NCI-H2196 (cell line): ENCODE measurements at regions not wholly inside any gene's neighbourhood (a gene's known extent, or its start where the extent isn't known, plus 50 kb on each side); places are given as distances from the start of the nearest gene placed in this dataset.

Experiments used
- DNase-seq: peaks from one replicate; lab custom pipeline; 2025; ENCODE audit not compliant: unreplicated experiment; lab: John Stamatoyannopoulos, UW

DNA sequence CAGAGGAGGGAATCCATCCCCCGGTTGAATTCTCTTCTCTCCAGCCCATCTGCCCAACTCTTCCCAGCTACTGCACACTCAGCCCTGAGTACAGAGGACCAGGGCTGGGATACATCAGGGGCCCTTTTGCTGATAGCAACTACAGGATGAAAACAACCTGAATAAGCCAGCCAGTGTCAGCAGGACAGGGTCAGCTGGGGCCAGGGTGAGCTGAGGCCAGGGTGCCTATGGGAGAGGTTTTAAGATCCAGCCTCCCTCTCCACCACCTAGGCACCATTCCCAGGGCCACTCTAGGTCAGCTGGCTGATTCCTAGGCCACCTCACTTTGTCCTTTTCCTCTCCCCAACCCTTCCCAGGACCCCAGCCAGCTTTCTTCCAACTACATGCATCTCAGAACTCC is 83.8 kb downstream of the MRPL46 start:
- DNase-seq = no peak

DNA sequence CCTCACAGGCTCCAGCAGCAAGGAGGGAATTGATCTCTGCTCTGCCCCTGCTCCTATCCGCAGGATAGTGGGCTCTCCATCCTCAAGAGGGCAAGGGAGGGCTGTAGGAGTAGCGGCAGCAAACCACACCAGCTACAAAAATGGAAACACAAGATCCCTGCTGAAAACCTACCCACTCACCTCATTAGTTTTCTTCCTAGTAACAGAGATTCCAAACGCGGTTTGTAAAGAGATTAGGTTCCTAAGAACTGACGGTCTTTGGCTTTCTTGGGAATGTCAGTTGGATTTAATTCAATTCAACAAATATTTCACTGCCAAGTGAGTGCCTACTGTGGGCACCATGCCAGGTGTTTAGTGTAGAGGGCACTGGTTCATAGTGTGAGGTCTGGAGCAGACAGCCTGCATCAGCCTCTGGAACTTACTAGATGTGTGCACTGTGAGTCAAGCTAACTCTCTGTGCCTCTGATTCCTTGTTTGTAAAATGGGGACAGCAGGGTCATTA is 84.7 kb downstream of the MRPL46 start:
- no peak for DNase-seq

DNA sequence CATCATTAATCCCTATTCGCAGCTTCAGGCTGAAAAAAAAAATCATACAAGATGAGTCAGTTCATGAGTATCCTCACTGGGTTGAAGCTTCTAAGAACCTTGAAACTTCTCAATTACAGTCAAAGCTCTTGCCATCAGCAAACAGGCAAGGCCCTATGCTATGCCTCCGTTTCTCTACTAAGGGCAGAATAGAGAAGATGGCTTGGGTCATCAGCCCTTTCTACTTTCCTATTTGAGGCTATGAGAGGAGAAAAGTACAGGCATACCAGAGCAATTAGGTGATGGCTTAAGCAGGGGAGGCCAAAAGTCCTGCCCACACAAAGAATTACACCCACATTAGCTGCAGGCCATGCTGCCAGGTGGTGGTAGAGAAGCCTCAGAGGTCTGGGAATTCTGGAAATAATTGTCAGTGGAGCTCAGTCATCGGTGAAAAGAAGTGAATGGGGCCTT is 89.0 kb downstream of the MRPL46 start:
- no peak for DNase-seq

DNA sequence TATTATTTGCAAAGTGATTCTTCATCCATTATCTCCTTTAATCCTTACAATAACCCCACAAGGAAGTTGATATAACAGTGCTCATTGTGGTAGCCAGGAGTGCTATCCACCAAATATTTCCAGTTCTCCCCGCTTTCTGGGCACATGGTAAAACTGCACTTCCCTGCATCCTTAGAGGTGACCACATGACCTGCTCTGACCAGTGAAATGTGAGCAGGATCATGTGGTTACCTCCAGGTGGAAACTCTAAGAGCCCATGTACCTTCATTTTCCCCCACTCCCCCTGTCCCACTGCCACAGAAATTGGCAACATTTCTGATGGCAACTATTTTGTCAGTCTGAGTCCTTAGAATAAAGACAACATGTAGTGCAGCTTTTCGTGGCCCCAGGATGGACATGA is 89.7 kb downstream of the MRPL46 start:
- no peak for DNase-seq

DNA sequence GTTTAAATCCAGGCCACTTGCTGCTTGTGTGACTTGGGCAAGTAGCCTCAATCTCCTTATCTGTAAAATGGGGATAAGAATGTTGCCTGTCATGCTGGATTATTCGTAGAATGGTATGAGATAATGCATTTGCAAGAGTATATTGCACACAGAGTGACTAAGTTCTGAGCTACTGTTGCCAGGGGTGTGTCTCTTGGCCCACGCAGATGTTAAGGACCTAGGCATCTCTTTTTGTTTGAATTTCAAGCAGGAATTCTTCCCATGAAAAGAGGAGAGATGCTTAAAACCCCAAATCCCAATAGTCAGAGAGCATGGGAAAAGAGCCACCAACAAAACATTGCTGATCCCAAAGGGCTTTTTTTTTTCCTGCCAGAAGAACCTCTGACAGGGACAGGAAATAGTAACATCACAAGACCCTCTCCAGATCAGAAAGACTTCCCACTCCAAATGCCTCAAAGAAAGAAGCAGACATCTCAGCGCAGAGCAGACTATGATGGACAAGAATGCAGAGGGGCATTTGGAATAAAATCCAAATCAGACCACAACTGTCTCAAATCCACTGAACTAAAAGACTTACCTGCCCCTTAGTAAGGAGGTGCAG is 90.5 kb downstream of the MRPL46 start:
- DNase-seq = no peak

DNA sequence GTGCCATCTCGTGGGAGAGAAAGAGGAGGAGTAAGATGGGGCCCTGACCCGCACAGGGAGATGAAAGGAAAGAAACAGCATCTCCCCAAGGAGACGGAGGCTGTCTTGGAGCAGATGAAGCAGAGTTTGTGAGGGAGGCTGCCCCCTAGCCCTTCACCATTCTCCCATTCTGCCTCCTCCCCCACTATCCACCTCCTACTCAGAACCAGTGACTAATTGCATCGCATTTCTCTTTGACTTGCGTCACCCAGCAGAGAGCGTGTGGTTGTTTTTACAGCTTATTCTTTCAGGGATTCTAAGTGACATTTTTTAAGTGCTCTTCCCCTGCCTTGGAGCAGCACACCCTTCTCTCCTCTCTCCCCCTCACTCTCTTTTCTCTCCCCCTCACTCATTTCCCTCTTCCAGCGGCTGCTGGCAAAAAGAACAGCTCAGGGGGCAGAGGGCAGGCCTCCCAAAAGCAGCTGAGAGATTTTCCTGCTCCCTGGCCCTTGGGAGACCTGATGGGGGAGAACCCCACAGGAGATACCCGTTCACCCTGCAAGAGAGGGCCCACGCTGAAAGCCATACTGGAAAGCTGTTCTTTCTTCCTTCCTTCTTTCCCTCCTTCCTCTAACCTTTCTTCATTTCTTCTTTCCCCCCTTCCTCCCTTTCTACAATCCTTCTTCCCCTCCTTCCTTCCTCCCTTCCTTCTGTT is 91.8 kb downstream of the MRPL46 start:
- no peak for DNase-seq

DNA sequence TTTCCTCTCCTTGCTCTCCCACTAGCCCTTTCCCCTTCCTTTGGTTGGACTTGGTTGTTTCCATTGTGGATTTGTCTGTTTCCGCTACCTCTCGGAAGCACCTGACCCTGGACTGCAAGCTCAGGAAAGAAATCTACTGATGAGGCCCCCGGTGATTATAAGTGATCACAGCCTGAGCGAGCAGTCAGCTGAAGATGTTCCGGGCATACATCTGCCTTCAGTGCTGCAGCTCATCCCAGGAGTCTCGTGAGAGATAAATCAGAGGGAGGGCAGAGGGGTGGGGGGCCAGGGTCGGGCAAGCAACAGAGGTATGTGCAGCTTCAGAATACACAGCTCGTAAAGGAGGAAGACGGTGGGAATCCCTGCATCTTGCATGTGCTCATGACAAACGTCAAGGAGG is 102.1 kb downstream of the MRPL46 start:
- no peak for DNase-seq

DNA sequence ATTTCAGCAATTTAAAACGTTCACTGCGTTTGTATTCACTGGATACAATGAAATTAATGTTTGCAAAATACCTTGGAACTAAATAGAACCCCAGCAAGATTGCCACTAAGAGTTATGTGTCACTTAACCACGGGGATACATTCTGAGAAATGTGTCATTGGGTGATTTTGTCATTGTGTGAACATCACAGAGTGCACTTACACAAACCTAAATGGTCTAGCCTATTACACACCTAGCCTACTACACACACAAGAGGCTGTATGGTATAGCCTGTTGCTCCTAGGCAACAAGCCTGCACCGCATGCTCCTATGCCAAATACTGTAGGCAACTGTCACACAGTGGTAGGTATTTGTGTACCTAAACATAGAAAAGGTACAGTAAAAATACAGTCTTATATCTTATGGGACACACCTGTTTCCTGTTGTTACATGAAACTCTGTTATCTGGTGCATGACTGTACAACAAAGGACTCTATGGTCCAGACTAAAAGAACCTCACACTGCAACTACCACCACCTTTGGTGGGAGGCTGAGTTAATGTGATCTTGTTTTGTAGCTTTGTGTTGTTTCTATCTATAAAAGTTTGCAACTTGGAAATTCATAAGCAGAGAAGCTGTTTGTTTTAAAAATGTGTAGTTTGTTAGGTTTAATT is 92.2 kb upstream of the NTRK3 start:
- no peak for DNase-seq

DNA sequence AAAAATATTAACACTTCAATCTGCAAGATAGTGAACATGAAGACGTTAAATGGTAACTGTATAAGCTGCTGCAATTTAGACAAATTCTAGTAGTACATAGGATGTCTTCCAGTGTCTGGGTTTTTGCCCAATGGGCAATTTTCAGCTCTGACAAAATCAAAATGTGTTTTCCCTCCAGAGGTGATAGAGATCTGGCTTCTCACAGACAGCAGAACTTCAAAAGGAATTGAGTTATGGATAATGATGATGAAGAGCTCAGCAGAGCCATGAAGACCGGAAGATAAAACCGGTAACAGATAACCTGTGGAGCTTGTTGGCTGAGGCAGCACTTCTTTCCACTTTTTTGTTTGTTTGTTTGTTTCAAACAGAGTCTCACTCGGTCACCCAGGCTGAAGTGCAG is 89.4 kb upstream of the NTRK3 start:
- DNase-seq = no peak

DNA sequence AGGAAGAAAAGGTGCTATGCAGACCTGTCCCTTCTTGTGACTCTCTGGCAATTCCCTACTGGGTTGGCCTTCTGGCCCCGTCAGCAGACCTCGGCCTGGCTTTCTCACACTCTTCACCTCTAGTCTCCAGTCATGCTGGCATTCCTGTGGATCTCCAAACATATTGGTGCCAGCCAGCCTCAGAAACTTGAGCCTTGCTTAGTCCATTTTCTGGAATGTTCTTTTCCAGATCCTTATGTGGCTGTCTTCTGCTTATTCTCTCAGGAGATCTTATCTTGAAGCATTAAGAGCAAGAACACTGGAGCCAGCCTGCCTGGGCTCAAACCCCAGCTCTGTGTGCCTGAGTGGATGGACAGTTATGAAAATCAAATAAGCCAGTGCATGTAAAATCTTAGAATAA is 88.2 kb upstream of the NTRK3 start:
- DNase-seq = no peak

DNA sequence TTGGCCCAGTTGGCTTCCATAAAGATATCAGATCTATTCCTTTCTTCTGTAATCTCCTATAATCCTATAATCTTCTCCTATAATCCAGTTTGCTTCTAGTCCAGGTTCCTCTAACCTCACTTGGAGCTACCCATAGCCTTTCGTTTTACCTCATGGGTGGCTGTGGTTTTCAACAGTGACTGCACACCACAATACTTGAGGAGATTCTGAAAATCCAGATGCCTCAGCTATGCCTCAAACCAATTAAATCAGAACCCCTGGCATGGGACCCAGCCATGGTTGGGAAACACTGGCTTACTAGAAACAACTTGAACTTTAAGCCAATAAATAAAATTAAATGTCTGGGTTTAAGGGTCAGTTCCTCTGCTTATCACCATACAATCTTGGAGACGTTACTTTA is 86.1 kb upstream of the NTRK3 start:
- no peak for DNase-seq

DNA sequence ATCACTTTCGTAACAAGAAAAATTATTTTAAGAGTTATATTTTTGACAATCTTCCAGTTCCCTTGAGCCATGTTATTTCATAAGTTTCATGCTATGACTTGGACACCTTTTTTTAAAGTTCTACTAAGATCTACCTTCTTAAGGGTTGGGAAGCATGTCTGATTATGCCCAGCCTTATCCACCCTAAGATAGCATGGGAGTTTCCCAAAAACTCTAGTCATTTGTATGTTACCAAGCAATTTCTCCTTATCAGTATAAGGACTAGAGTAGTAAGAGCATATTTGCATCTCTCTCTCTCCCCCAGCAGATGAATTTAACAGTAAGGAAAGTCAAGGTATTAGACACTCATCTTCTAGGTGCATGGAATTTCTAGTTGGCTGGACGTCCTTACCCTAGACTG is 85.1 kb upstream of the NTRK3 start:
- no peak for DNase-seq

DNA sequence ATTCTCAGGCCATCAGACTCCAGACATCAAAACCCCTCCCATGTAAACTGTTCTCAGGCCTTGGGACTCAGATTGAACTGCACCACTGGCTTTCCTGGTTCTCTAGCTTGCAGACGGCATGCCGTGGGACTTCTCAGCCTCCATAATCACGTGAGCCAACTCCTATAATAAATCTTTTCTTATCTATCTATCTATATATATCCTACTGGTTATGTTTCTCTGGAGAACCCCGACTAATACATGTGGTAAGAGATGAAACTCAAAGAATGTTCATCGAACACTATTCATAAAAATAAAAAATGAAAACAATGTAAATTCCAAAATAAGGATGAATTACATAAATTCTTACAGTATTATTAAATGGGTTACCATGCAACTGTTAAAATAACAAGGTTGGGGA is 84.5 kb upstream of the NTRK3 start:
- DNase-seq = no peak

DNA sequence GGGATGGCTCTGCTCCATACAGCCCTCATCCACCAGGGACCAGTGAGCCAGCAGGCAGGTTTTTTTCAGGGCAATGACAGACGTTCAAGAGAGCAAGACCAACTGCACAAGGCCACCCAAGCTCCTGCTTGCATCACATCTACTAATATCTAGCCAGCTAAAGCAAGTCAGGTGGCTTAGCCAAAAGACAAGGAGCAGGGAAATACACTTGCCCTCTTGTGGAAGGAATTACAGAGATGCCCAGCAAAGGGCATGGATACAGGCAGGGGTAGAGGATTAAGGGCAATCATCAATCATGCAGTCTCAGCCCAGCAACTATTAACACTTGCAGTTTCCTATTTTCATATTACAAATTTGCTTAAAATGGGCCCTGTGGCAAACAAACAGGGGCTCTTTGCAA is 81.5 kb upstream of the NTRK3 start:
- no peak for DNase-seq

DNA sequence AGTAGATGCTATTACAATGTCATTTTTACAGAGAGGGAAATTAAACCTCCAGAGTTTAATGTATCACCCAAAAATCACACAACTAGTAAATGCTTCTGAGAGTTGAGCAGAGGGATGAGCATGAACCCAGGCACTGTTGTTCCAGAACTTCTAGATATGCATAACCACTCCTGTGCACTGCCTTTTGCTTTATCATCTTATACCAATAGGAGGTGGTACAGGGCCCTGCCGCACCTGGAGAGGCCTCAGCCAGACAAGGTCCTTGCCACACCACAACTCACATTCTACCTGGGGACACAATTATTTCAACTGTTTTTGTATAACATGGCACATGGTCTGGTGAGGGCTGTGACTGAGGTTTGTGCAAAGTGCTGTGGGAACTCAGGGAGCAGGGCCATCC is 78.5 kb upstream of the NTRK3 start:
- no peak for DNase-seq

DNA sequence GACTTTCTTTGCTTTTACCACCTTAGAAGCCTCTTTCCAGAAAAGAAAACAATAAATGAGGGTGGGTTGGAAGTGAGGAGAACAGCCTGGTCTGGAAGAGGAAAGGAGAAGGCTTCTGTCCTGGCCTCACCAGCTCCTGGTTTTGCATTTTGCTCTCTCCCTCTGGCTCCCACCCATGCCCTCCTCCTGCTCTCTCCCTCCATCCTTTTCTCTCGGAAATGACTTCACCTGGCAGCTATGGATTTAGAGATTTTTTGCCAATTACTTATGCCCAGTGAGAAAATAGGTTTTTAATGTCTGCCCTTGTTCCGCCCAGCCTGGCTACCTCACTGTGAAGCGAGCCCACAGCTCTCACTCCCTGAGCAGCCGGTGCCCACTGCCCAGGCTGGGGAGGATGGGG is 77.9 kb upstream of the NTRK3 start:
- DNase-seq = no peak

DNA sequence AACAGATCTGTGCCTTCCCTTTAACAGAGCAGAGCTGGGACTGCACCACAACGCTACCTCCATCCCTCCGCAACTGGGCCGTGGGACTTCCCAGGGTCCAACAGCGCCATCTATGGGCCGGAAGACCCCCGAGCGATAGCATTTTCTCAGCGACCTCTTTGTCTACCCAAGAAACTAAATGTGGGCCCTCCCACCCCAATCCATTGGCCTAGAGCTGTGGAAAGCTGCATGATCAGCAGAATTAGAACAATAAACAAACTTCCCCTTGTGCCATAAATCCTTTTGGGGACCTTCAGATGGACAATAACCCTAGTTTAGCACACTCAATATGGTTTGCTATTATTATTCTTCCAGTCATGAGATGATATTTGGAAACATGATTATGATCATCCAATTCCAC is 74.8 kb upstream of the NTRK3 start:
- DNase-seq = peak; percentile 6

DNA sequence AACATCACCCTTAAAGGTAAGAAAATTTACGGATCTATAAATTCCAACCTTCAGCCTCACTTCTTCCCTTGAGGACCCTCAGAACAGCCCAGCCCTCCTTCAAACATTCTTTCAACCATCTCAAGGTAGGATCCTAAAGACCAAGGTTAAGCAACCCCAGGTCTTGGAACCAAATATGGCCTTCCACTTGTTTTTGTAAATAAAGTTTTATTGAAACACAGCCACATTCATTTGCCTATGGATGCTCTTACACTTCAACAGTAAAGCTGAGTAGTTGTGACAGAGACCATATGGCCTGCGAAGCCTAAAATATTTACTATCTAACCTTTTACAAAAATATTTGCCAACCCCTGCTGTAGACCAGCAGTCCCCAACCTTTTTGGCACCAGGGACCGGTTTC is 70.4 kb upstream of the NTRK3 start:
- no peak for DNase-seq

DNA sequence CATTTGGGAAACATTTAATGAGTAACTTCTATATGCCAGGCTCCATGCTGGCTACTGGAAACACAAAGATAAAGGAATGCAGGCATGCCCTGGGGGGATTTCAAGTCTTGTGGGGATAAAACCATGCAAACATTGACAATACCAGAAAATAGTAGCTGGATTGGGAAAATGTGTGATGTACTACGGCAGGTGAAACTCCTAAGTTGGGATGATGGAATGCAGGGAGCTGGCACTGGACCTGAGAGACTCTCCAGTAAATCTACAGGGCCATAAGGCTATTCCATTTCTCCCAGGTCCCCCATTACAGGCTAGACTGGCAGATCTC is 68.2 kb upstream of the NTRK3 start:
- no peak for DNase-seq

DNA sequence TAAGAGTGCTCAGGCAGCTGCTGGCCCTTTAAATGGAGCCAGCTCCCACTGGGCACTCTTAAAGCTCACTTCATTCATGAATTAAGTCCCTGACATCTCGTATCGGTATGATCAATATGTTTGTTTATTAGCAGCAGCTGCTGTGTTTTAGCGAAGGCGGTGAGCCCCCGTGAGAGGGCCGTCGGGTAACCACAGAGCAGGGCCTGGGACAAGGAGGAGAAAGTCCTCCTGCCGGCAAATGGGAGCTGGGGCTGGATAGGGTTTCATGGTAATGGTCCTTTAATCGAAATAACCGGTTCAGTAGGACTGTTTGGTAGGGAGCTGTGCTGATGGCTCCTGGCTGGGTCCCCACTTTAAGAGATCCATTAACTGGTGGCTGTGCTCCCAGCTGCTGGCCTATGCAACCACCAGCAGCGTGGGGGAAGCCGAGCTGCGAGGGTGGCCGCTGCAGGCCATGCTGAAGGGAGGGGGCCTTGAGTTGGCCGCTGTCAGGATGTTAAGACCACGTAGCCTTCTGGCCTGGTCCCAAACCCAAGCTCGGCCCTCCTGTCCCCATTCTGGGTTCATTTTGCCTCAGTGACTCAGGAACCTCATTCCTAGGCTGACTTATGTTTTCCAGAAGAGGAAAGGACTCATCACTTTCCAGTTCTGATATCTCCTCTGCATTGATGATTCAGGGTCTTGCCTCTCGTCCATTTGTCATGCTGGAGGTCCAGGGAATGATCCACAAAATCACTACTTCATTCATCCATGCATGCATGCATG is 67.6 kb upstream of the NTRK3 start:
- no peak for DNase-seq

DNA sequence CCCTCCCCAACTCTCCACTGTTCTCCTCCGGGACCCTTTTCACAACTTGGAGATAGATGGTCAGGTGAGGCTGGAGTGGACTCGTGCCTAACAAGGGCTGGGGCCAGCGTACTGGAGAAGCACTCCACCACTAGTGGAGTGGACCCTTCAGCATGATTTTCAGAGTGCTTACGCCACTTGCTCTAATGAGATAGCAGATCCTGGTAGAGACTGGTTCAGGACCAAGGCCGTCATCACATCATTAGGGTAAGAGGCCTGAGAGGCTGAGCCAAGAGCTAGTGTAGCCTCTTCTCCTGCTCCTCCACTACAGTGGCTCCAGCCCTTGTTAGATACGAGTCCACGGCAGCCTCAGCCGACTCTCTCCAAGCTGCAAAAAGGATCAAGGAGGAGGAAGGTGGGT is 66.9 kb upstream of the NTRK3 start:
- no peak for DNase-seq

DNA sequence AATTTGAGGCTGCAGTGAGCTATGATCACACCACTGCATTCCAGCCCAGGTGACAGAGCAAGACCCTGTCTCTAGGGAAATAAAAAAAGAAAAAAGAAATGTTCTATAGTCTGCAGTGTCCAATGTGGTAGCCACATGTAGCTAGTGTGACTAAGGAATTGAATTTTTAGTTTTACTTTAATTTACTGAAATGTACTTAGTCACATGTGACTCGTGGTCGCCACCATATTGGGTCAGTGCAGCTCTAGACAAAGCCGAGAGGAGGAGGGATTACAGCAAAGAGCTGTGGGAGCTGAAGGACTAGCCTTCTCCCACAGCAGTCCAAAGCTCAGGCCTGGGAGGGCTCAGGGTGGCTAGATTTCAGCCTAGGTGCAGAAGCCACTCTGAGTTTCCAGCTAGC is 65.9 kb upstream of the NTRK3 start:
- no peak for DNase-seq
